Gastroesophageal sphincter (tissue), 4 donors: ENCODE measurements at regions not wholly inside any gene's neighbourhood (a gene's known extent, or its start where the extent isn't known, plus 50 kb on each side); places are given as distances from the start of the nearest gene placed in this dataset.
"Not testable (repeated sequence)": the region's sequence is repeated elsewhere in the genome, so short reads cannot be mapped to it uniquely, and the experiment has no call there.

ENCODE experiments used
- ATAC-seq: fragments of 150-250 bp; one replicate; pipeline ENCODE4 v1.9.1; 2016; ENCODE audit warnings: mild to moderate bottlenecking, moderate library complexity
- H3K27ac ChIP-seq, 4 donors: fragments of 200-600 bp; sonication (generic) in 3 of 4; 1 replicate in 3 of 4; 2 replicates in 1 of 4; pipeline ENCODE4 v1.5.1; 2016 to 2019
- H3K27me3 ChIP-seq: fragments of 200-600 bp; sonication (generic); one replicate; pipeline ENCODE4 v1.5.1; 2019
- H3K36me3 ChIP-seq, 2 donors: fragments of 200-600 bp; sonication (generic); one replicate each; pipeline ENCODE4 v1.5.1; 2019; ENCODE audit warnings: control low read depth in 1 of 2
- H3K4me1 ChIP-seq, 3 donors: fragments of 200-600 bp; sonication (generic); 1 replicate in 2 of 3; 2 replicates in 1 of 3; pipeline ENCODE4 v1.5.1; 2016 to 2019; ENCODE audit warnings: control low read depth in 2 of 3
- H3K4me3 ChIP-seq, 2 donors: fragments of 200-600 bp; sonication (generic); one replicate each; pipeline ENCODE4 v1.5.1; 2019; ENCODE audit warnings: mild to moderate bottlenecking in 1 of 2, moderate library complexity in 1 of 2
- H3K9me3 ChIP-seq, 3 donors: fragments of 200-600 bp; sonication (generic); one replicate each; pipeline ENCODE4 v1.5.1; 2017 to 2019; ENCODE audit warnings: control low read depth in 2 of 3
- CTCF ChIP-seq, 4 experiments: fragments of 200-600 bp in 2 of 4; fragments of 450-650 bp in 2 of 4; sonication (generic) in 1 of 4; IDR thresholded peaks; one replicate each; pipeline ENCODE4 v1.5.1; 2017 to 2019; ENCODE audit warnings: antibody characterized with exemption in 4 of 4, mild to moderate bottlenecking in 2 of 4, moderate library complexity in 2 of 4
- EP300 ChIP-seq: sonication (generic); formaldehyde crosslinking; IDR thresholded peaks from one replicate; pipeline ENCODE4 v1.6.1; 2017; ENCODE audit warnings: antibody characterized with exemption, mild to moderate bottlenecking
- POLR2A ChIP-seq, 2 donors: fragments of 450-650 bp; IDR thresholded peaks; one replicate each; pipeline ENCODE4 v1.6.1; 2017; ENCODE audit warnings: antibody characterized with exemption in 2 of 2, mild to moderate bottlenecking in 2 of 2, moderate library complexity in 1 of 2
- POLR2AphosphoS5 ChIP-seq: sonication (generic); formaldehyde crosslinking; IDR thresholded peaks from one replicate; pipeline ENCODE4 v1.6.1; 2017; ENCODE audit warnings: antibody characterized with exemption
- WGBS, 2 donors: methylation state at CpG; one replicate each; pipeline ENCODE4 v1.1.5; 2018; ENCODE audit warnings: low coverage in 1 of 2; 5-methylcytosine and 5-hydroxymethylcytosine counted together

- WGBS, 2 donors: 18 to 50% methylated on average over 2 to 3 of the region's 4 CpGs
- Histone ChIP-seq H3K4me1 (no peaks in the 10 kb centered on the region), H3K27me3 (peaks cover 46% of the 10 kb centered on the region), H3K36me3 (no peaks in the 10 kb centered on the region), H3K9me3 (peaks cover 0 to 31% (median 6%) of the 10 kb centered on the region in 3 donors), H3K4me3 (no peak overlapping the region), H3K27ac (no peak overlapping the region)
- TF ChIP-seq POLR2AphosphoS5: no peak
- no peak for ATAC-seq
Measured at GRCh38 chr15:20346082-20346805, 195.4 kb downstream of the GOLGA6L6 start.

DNA sequence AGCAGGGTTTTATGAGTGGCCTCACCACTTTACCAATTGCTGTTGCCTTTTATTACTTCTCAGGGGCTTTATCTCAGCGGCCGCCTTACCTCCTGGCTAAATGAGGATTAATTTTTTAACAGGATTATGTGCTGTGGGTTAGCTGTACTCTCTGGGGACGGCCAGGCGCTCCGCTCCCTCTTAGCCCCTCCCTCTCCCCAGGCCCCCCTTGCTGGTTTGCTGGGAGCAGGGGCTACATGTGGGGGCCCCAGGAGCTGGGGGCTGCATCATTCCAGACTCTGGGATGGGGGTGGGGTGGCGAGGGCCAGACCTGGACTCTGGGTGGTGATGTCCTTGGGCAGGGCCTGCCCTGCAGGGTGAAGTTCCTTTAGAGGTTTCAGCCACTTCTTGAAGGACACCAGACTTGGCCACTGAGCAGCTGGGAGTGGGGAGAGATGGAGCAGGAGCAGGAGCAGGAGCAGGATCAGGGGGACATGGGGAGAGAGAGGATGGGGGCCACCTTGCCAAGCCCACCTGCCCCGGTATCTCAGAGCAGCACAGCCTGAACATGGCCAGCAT is 196.1 kb downstream of the GOLGA6L6 start:
- 67 to 95% methylated on average over 1 to 2 of the region's 7 CpGs for WGBS, 2 donors
- Histone ChIP-seq H3K27me3 (peaks cover 40% of the 10 kb centered on the region), H3K9me3 (peaks cover 0 to 35% (median 6%) of the 10 kb centered on the region in 3 donors), H3K4me1 (no peaks in the 10 kb centered on the region), H3K4me3 (no peak overlapping the region), H3K36me3 (no peaks in the 10 kb centered on the region), H3K27ac (no peak overlapping the region)
- no peak for ATAC-seq
- TF ChIP-seq POLR2A (IDR thresholded peaks at IDR 0.05) (no peak), CTCF (IDR thresholded peaks at IDR 0.05) (no peak), POLR2AphosphoS5 (no peak), EP300 (no peak)

- Histone ChIP-seq H3K4me1 (no peaks in the 10 kb centered on the region), H3K4me3 (no peak overlapping the region), H3K36me3 (no peaks in the 10 kb centered on the region), H3K9me3 (peaks cover 0 to 35% (median 6%) of the 10 kb centered on the region in 3 donors), H3K27me3 (peaks cover 33% of the 10 kb centered on the region), H3K27ac (no peak overlapping the region)
- 77 to 78% methylated on average over 7 to 9 of the region's 12 CpGs for WGBS, 2 donors
- no peak for TF ChIP-seq POLR2AphosphoS5
- no peak for TF ChIP-seq EP300
- TF ChIP-seq POLR2A (IDR thresholded peaks at IDR 0.05): no peak
- no peak for TF ChIP-seq CTCF (IDR thresholded peaks at IDR 0.05)
- no peak for ATAC-seq
Measured at GRCh38 chr15:20344601-20345400, 196.8 kb downstream of the GOLGA6L6 start.

GRCh38 chr15:20343395-20344211 is 198.0 kb downstream of the GOLGA6L6 start:
- H3K27me3 ChIP-seq: peaks cover 21% of the 10 kb centered on the region
- not testable (repeated sequence) for H3K27ac ChIP-seq, H3K4me1 ChIP-seq, H3K36me3 ChIP-seq, H3K4me3 ChIP-seq, ATAC-seq
- 40 to 83% methylated on average over 1 of the region's 10 CpGs for whole genome bisulfite sequencing, 2 donors
- peaks cover 0 to 35% (median 6%) of the 10 kb centered on the region in 3 donors for H3K9me3 ChIP-seq

GRCh38 chr15:20342601-20343394 is 198.8 kb downstream of the GOLGA6L6 start:
- not testable (repeated sequence) for H3K4me3 ChIP-seq, H3K27ac ChIP-seq, ATAC-seq, H3K36me3 ChIP-seq, H3K4me1 ChIP-seq
- Histone ChIP-seq H3K9me3 (peaks cover 0 to 35% (median 6%) of the 10 kb centered on the region in 3 donors), H3K27me3 (peaks cover 19% of the 10 kb centered on the region)
- 60% methylated on average over 1 of the region's 4 CpGs; no CpG with 5 or more reads in 1 of the 2 donors for WGBS, 2 donors
